ENCODE measurements at regions not wholly inside any gene's neighbourhood (a gene's known extent, or its start where the extent isn't known, plus 50 kb on each side); places are given as distances from the start of the nearest gene placed in this dataset.
A peak's percentile ranks its signal among the peaks of the same experiment; 100 is the strongest.

GRCh38 chr4:151459375-151459774 lies 50.4 kb downstream of the FHIP1A start:
- in situ Hi-C loops (cut with MboI; ENCODE audit: low pct_unique_long_range_greater_than_20kb in 2 of 9, low sequenced_read_pairs in 9 of 9, unreplicated experiment in 9 of 9): no loop called here
- no peak for ATAC-seq (replicated peaks in 6 of 8)
- Histone ChIP-seq H3K4me1 (replicated peaks in 1 of 2) (no peaks in the 10 kb centered on the region), H3K27ac (no peak overlapping the region), H3K4me3 (no peak overlapping the region)
- WGBS, 10 experiments: 14 to 88% (median 80%) methylated on average over 2 to 5 of the region's 5 CpGs

GRCh38 chr4:151460434-151460833 lies 51.5 kb downstream of the FHIP1A start:
- Histone ChIP-seq H3K27ac (no peak overlapping the region), H3K4me3 (no peak overlapping the region), H3K4me1 (replicated peaks in 1 of 2) (no peaks in the 10 kb centered on the region)
- ATAC-seq (replicated peaks in 6 of 8): no peak
- 0 to 100% (median 84%) methylated on average over 1 of the region's 1 CpG for WGBS, 10 experiments
- in situ Hi-C loops (cut with MboI; ENCODE audit: low pct_unique_long_range_greater_than_20kb in 2 of 9, low sequenced_read_pairs in 9 of 9, unreplicated experiment in 9 of 9): no loop called here

DNA sequence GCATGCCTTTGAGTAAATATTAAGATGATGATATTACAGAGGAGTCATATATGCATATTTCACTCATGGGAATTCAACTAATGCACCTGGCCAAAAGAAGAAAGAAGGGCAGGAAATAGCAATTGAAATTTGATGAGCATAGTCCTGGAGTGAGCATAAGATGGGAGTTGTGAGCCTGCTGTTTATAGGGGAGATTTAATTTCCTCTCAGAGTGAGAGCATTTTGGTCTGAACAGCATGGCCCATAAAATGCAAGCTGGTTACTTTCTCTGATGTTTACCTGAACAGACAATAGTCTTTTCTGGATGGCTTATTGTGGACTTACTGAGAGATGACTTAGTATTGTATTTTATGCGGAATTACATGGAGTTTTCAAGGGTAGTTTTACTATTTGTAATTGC lies 53.6 kb downstream of the FHIP1A start:
- no peak for ATAC-seq (replicated peaks in 6 of 8)
- Histone ChIP-seq H3K27ac (no peak overlapping the region), H3K4me1 (replicated peaks in 1 of 2) (no peaks in the 10 kb centered on the region), H3K4me3 (no peak overlapping the region)
- in situ Hi-C loops (cut with MboI; ENCODE audit: low pct_unique_long_range_greater_than_20kb in 2 of 9, low sequenced_read_pairs in 9 of 9, unreplicated experiment in 9 of 9): no loop called here
- 20 to 100% (median 93%) methylated on average over 1 of the region's 1 CpG; no CpG with 5 or more reads in 6 of the 10 experiments for WGBS, 10 experiments

DNA sequence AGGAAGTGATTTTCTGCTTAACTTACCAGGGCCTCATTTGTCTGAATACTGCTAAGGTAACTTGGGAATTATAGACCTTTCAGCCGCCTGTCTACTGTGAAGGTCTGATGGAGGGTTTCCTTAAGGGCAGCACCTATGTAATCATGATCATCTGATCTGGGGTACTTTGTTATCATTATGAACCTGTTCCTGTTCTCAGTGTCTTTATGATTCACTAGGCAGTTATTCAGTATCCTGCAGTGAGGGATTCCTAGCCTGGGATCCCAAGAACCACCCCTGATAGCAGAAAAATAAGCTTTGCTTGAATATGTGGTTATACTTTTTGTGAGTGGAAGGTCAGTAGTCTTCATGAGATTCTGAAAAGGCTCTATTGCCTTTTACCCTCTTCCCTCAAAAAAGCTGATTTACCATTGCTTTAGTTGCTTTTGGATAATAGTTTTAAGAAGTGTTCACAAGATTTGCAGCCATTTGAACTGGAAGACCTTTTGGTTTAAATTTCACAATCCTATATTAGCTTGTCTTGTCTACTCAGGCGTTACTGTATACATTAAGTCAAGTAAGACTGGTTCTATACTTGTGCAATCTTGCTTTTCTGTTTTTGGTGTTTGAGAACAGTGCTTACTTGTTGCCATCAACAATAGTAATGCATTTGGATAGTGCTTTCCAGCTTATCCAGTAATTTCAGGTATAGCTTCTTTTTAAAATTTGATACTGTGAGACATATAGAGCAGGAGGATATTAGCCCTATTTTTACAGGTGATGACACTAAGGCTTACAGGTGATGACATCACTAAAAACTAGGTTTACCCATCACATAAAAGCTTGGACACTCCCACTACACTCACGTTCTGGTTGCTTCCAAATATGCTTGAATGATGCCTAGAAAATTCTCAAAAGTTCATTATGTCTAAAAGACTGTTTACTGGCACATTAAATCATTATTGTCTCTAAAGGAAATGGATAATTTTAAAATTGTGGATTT lies 60.0 kb downstream of the FHIP1A start:
- no peak for ATAC-seq (replicated peaks in 6 of 8)
- in situ Hi-C loops (cut with MboI; ENCODE audit: low pct_unique_long_range_greater_than_20kb in 2 of 9, low sequenced_read_pairs in 9 of 9, unreplicated experiment in 9 of 9): no loop called here
- Histone ChIP-seq H3K27ac (no peak overlapping the region), H3K4me1 (replicated peaks in 1 of 2) (no peaks in the 10 kb centered on the region), H3K4me3 (no peak overlapping the region)
- 10 to 87% (median 71%) methylated on average over 1 to 3 of the region's 3 CpGs for WGBS, 10 experiments

GRCh38 chr4:151469970-151470369 lies 61.0 kb downstream of the FHIP1A start:
- Histone ChIP-seq H3K4me1 (replicated peaks in 1 of 2) (peaks cover 0 to 4% of the 10 kb centered on the region in 2 donors), H3K27ac (no peak overlapping the region), H3K4me3 (no peak overlapping the region)
- peak in 4 of 8 experiments; percentile 22 to 67 (median 44) for ATAC-seq (replicated peaks in 6 of 8)
- in situ Hi-C loops (cut with MboI; ENCODE audit: low pct_unique_long_range_greater_than_20kb in 2 of 9, low sequenced_read_pairs in 9 of 9, unreplicated experiment in 9 of 9): no loop called here

GRCh38 chr4:151471728-151472127 lies 62.8 kb downstream of the FHIP1A start:
- Histone ChIP-seq H3K4me3 (no peak overlapping the region), H3K27ac (no peak overlapping the region), H3K4me1 (replicated peaks in 1 of 2) (peaks cover 0 to 4% of the 10 kb centered on the region in 2 donors)
- 30 to 100% (median 92%) methylated on average over 2 to 4 of the region's 4 CpGs for WGBS, 10 experiments
- ATAC-seq (replicated peaks in 6 of 8): no peak
- in situ Hi-C loops (cut with MboI; ENCODE audit: low pct_unique_long_range_greater_than_20kb in 2 of 9, low sequenced_read_pairs in 9 of 9, unreplicated experiment in 9 of 9): no loop called here

GRCh38 chr4:151472297-151472696 lies 63.3 kb downstream of the FHIP1A start:
- H3K4me1 ChIP-seq (replicated peaks in 1 of 2): peaks cover 0 to 4% of the 10 kb centered on the region in 2 donors
- H3K4me3 ChIP-seq: no peak overlapping the region
- H3K27ac ChIP-seq: no peak overlapping the region
- in situ Hi-C loops (cut with MboI; ENCODE audit: low pct_unique_long_range_greater_than_20kb in 2 of 9, low sequenced_read_pairs in 9 of 9, unreplicated experiment in 9 of 9): no loop called here
- 13 to 91% (median 56%) methylated on average over 1 of the region's 1 CpG; no CpG with 5 or more reads in 3 of the 10 experiments for WGBS, 10 experiments
- no peak for ATAC-seq (replicated peaks in 6 of 8)

- in situ Hi-C loops (cut with MboI; ENCODE audit: low pct_unique_long_range_greater_than_20kb in 2 of 9, low sequenced_read_pairs in 9 of 9, unreplicated experiment in 9 of 9): no loop called here
- WGBS, 10 experiments: 0 to 83% (median 67%) methylated on average over 1 of the region's 1 CpG
- H3K4me1 ChIP-seq (replicated peaks in 1 of 2): peaks cover 0 to 4% of the 10 kb centered on the region in 2 donors
- H3K4me3 ChIP-seq: no peak overlapping the region
- ATAC-seq (replicated peaks in 6 of 8): no peak
- no peak overlapping the region for H3K27ac ChIP-seq
These were observed 63.7 kb downstream of the FHIP1A start for GRCh38 chr4:151472711-151473110.

DNA sequence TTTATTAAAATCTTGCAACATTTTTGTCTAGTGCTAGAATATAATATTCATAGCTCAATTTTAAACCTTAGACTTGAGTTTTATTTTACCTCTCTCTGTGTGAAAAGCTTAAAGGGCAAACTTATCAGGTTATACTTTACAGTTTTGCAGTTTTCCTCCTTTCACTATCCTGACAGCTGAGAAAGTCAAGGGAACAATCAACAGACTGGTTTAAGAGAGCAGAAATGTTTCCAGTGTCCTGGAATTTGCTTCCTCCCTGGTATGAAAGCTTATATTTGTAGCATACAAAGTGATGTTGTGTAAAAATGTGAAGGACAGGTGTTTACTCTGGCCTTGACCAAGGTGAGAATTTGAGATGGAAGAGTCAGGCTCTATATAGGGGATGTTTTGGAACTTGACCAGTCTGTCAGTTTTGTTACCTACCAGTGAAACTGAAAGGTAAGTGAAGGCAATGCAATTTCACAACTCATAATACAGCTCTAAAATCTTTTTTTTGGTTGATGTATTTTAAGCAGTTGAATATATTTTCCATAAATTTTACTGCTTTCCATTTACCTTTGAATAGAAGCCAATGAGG lies 64.6 kb downstream of the FHIP1A start:
- Histone ChIP-seq H3K27ac (no peak overlapping the region), H3K4me1 (replicated peaks in 1 of 2) (peaks cover 0 to 4% of the 10 kb centered on the region in 2 donors), H3K4me3 (no peak overlapping the region)
- in situ Hi-C loops (cut with MboI; ENCODE audit: low pct_unique_long_range_greater_than_20kb in 2 of 9, low sequenced_read_pairs in 9 of 9, unreplicated experiment in 9 of 9): no loop called here
- no peak for ATAC-seq (replicated peaks in 6 of 8)

DNA sequence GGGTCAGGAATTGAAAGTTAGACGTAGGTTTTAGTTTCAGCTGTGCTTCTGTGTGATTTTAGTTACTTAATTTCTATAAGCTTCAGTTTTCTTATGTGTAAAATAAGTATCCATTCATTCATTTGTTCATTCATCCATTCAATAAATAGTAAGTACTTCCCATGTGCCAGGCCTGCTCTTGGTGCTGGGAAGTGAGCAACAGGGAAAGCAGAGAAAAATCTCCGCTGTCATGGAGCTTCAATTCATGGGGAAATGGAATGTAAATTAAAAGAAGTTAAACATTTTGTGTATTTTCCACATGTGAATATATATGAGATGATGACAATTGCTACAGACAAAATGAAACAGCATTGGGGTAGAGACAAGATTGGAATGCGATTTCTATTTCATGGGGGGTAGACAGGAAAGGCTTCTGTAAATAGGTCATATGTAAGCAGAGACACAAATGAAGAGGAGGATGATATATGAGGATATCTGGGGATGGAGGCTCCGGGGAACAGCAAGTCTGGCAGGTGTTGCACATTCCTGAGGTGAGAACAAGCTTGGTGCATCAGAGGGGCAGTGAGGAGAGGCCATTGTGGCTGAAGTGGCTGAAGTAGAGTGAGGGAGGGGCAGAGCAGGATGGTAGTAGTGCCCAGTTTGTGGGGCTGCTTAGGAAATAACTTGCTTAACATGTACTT lies 66.2 kb downstream of the FHIP1A start:
- ATAC-seq (replicated peaks in 6 of 8): peak in 3 of 8 experiments; percentile 53 to 96 (median 74)
- in situ Hi-C loops (cut with MboI; ENCODE audit: low pct_unique_long_range_greater_than_20kb in 2 of 9, low sequenced_read_pairs in 9 of 9, unreplicated experiment in 9 of 9): no loop called here
- H3K4me1 ChIP-seq (replicated peaks in 1 of 2): peaks cover 0 to 4% of the 10 kb centered on the region in 2 donors
- 12 to 94% (median 56%) methylated on average over 2 to 4 of the region's 4 CpGs for WGBS, 10 experiments
- no peak overlapping the region for H3K4me3 ChIP-seq
- no peak overlapping the region for H3K27ac ChIP-seq

DNA sequence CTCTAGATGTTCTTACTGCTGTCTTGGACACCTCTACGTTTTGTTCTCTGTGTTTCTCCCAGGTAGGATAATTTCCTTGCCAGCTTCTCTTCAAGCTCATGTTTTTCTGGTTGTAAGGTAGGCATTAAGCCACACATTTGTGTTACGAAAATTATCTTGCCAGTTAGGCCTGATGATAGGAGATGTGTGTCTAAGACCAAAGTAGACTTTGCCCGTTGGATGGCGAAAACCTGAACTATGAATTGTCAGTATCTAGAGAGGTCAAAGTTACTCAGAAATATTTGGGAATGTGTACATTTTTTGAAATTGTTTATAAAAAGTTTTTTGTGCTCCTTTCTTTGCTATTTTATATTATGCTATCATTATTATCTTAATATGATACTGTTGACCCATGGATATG lies 72.8 kb downstream of the FHIP1A start:
- Histone ChIP-seq H3K27ac (no peak overlapping the region), H3K4me3 (no peak overlapping the region), H3K4me1 (replicated peaks in 1 of 2) (no peaks in the 10 kb centered on the region)
- no peak for ATAC-seq (replicated peaks in 6 of 8)
- 65 to 100% (median 93%) methylated on average over 1 to 4 of the region's 4 CpGs; no CpG with 5 or more reads in 1 of the 10 experiments for WGBS, 10 experiments
- in situ Hi-C loops (cut with MboI; ENCODE audit: low pct_unique_long_range_greater_than_20kb in 2 of 9, low sequenced_read_pairs in 9 of 9, unreplicated experiment in 9 of 9): no loop called here

- WGBS, 10 experiments: 0 to 50% (median 21%) methylated on average over 1 to 2 of the region's 2 CpGs; no CpG with 5 or more reads in 2 of the 10 experiments
- in situ Hi-C loops (cut with MboI; ENCODE audit: low pct_unique_long_range_greater_than_20kb in 2 of 9, low sequenced_read_pairs in 9 of 9, unreplicated experiment in 9 of 9): no loop called here
- no peaks in the 10 kb centered on the region for H3K4me1 ChIP-seq (replicated peaks in 1 of 2)
- H3K27ac ChIP-seq: no peak overlapping the region
- H3K4me3 ChIP-seq: no peak overlapping the region
- peak in 4 of 8 experiments; percentile 25 to 92 (median 70) for ATAC-seq (replicated peaks in 6 of 8)
These were observed 75.6 kb downstream of the FHIP1A start for GRCh38 chr4:151484396-151485102.
